SW480 (cell line): ENCODE measurements at regions not wholly inside any gene's neighbourhood (a gene's known extent, or its start where the extent isn't known, plus 50 kb on each side); places are given as distances from the start of the nearest gene placed in this dataset.
"Not testable (repeated sequence)": the region's sequence is repeated elsewhere in the genome, so short reads cannot be mapped to it uniquely, and the experiment has no call there.

Experiments used
- DNase-seq: peaks from one replicate; pipeline ENCODE4 v3.0.0-alpha.2; 2016; ENCODE audit warnings: low spot score

- not testable (repeated sequence) for DNase-seq
Observed at GRCh38 chr16:5212501-5212900, 114.9 kb upstream of the EEF2KMT start.

DNA sequence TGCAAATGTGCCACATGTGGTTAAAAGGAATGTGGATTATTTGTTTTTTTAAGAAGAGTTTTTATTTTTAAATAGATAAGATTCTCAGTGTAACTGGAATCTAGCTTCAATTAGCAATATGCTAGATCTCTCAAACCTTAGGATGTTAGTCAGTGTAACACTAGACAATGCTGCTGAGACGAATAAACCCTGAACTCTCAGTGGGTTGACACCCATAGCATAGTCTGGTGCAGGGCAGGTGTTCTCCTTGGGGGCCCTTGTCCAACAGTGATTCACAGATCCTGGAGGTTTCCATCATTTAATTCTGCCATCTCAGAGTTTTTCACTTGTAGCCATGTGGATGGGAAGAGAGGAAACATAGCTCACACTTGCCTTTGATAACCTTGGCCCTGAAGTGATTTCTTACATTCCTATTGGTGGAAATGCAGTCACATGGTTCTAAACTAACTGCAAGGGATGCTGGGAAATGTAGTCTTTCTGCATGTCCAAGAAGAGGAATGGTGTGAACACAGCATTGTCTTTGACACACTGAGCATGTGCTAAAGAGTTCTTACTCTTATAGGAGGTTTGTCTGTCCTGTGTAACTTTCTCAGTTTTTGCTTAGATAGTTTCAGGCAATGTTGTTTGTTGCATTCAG, 110.4 kb upstream of the EEF2KMT start:
- DNase-seq = peak; percentile 49

DNA sequence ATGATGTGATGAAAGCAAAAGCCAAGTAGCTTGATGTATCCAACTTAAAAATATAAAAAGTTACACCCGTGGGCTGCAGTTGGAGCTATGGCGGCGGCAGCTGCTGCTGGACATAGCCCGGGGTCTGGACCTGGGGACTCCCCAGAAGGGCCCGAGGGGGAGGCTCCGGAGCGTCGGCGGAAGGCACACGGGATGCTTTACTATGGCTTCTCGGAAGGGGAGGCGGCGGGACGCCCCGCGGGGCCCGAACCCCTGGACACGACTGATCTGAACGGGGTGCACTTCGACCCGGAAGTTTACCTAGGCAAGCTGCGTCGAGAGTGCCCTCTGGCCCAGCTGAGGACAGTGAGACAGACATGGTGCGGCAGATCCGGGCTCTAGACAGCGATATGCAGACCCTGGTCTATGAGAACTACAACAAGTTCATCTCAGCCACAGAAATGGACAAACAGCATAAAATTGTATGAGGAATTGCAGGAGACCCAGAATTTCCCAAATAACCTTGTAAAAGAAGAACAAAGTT, 109.5 kb upstream of the EEF2KMT start:
- no peak for DNase-seq

GRCh38 chr16:5206331-5206990, 108.9 kb upstream of the EEF2KMT start:
- no peak for DNase-seq

DNA sequence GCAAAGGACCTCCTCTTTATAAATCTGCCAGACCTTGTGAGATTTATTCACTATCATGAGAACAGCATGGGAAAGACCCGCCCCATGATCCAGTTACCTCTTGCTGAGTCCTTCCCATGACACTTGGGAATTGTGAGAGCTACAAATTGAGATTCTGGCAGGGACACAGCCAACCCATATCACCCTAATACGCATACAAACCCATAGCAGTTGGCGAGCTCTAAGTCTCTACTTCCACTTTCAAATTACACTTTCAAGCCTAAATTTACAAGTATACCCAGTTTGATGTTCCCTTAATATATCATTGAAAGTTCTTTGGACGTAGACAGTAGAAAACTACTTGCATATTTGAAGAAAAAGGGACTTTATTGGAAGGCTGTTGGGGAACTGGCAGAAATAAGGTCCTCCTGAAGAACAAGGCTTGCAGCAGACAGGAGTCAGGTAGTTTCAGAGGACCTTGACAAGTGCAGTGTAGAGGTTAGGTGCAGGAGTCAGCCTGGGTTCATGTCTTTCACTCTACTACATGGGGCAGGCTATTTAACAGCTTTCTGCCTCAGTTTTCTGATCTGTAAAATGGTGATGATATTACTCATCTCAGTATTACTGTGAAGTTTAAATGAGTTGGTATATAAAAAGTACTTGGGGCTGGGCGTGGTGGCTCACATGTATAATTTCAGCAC, 107.9 kb upstream of the EEF2KMT start:
- no peak for DNase-seq

- DNase-seq = not testable (repeated sequence)
Observed at GRCh38 chr16:5203675-5204074, 106.1 kb upstream of the EEF2KMT start.

DNA sequence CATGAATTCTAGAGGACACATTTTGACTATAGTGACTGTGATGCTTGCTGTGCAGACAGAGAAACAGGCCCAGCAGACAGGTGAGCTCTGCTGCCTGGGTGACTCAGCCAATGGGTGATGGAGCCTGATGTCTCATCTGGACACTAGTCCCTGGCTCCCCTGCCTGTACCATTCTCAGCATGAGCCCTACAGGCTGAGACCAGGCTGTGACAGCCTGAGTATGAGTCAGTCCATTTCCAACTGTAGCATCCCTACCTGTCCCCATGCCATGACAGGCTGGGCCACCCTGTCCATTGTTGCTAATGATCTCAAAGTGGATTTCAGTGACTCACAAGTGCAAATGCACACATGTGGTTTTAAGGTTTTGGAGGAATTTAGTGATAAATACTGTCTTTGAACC, 102.5 kb upstream of the EEF2KMT start:
- DNase-seq = peak; percentile 38

DNA sequence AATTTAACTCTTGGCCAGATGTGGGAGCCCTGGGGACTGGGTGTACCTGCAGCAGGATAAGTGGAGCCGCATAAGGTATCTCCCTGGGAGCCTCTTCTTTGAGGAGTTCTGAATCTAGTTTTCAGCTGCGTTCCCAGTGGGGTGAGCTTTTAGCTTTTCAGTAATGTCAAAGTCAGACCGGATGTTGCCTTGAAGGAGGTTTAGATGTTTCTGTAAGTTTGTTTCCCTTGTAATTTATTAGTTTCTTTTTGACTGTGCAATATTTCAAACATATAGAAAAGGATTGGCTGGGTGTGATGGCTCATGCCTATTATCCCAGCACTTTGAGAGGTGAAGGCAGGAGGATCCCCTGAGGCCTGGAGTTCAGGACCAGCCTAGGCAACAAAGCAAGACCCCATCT, 98.6 kb upstream of the EEF2KMT start:
- DNase-seq = no peak

- no peak for DNase-seq
Observed at GRCh38 chr16:5193861-5194260, 96.3 kb upstream of the EEF2KMT start.

DNA sequence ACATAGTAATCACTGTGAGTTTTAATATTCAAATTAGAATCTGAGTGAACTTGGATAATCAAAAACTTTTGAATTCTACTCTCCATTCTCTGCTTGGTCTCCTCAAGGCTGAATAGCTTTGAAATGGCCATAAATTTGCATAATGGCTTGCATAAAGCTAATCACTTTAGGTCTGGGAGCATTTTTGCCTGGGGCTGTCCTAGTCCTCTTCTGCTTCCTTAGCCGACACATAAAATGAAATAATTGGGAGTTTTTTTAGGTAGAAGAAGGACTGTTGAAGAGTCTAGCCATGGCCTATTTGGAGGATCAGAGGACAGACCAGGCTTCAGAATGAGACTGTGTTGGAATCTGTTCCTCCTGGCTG, 91.4 kb upstream of the EEF2KMT start:
- no peak for DNase-seq

DNA sequence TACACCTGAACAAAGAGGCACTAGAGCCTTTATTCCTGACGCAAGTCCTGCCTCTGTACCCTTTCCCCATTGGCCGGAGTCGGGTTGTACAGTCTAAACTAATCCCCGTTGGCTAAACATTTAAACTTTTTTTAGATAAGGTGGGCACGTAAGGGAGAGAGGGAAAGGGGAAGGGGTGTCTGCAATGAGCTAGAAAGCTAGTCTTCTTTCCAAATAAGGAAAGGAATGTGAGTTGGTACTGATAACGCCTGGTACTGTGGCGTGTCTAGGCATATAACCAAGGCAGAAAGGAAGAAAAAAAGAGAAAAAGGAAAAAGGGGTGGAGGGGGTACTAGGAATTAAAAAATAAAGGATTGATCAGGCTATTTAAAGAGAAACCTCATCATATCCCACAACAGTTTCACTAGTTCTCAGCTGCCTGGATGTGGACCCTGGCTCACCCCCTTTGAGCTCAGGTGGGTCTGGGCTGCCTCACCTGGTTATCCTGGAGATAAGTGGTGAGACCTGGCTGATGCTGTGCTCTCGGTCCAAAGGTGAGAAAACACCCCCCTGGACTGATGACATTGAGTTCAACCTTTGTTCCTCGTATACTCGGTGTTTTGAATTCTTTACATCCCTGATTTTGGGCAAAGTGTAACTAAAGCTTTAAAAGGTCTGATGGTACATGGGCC, 90.9 kb upstream of the EEF2KMT start:
- DNase-seq = no peak

DNA sequence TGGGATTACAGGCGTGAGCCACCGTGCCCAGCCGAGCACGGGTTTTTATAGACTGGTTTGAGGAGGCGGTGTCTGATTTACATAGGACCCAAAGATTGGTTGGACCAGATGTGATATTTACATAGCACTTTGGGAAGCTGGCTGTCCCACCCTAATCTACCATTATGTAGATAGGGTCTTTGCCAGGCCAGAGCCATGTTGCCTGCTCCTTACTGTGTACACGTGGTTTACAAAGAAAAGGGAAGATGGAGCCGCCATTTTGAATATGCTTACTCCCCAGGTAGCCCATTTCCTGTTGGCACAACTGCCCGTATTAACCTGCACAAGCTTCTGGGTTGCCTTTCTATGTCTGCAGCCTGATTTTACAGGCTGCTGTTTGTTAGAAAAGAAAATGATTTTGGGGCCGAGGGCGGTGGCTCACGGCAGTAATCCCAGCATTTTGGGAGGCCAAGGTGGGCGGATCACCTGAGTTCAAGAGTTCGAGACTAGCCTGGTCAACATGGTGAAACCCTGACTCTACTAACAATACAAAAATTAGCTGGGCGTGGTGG, 89.9 kb upstream of the EEF2KMT start:
- no peak for DNase-seq

DNA sequence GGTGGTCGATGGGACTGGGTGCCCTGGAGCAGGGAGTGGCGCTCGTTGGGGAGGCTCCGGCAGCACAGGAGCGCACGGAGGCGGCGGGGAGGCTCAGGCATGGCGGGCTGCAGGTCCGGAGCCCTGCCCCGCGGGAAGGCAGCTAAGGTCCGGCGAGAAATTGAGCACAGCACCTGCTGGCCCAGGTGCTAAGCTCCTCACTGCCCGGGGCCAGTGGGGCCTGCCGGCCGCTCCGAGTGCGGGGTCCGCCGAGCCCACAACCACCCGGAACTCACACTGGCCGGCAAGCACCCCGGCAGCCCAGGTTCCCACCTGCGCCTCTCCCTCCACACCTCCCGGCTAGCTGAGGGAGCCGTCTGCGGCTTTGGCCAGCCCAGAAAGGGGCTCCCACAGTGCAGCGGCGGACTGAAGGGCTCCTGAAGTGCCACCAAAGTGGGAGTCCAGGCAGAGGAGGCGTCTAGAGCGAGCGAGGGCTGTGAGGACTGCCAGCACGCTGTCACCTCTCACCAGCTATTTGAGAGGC, 88.8 kb upstream of the EEF2KMT start:
- no peak for DNase-seq

DNA sequence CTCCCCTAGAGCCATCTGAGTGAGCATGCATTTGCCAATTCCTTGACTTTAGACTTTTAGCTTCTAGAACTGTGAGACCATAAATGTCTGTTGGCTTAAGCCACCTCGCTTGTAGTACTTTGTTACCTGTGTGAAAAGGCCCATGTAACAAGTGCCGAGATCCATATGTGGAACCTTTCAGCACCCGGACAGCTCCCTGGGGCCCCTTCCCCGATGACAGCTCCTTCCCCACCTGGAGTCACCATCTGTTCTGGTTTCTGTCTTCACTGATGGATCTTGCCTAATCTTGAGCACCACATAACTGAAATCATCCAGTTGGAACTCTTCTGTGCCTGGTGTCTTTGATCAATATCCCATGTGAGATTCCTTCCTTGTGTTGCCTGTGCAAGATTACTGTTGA, 78.9 kb upstream of the EEF2KMT start:
- no peak for DNase-seq

DNA sequence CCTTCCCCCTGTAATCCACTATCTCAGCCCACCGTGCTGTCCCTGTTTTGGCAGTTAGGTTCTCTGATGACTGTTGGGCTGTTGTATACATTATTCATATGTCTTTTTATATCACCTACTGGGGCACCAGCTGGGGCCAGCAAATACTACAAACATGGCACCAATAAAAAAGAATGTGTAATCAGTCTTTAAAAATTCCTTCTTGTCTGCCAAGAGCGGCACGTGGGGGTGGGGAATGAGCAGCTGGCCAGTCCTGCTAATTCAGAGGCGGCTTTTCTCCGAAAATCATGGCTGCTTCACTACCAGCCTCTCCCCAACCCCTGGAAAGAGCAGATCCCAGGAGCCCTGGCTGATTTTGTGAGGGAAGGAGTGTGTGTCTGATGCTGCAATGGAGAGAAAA, 77.7 kb upstream of the EEF2KMT start:
- no peak for DNase-seq

DNA sequence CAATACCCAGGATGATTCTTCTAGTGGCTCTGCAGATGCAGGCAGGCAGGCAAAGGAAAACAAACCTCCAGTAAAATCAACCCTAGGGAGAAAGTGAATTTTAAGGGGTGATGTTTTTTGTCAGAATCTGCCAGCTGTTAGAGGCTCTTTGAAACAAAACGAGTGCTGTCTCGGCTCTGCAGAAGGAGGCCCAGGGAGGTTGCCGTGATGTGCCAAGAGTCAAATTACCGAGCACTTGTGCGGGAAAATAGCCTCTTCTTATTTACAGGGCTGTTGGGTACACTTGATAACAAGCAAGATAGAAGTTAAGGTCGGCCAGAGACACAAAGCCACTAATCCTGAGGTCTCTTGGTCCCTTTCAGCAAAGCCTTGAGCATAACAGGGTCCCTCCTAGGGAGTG, 68.9 kb upstream of the EEF2KMT start:
- no peak for DNase-seq

DNA sequence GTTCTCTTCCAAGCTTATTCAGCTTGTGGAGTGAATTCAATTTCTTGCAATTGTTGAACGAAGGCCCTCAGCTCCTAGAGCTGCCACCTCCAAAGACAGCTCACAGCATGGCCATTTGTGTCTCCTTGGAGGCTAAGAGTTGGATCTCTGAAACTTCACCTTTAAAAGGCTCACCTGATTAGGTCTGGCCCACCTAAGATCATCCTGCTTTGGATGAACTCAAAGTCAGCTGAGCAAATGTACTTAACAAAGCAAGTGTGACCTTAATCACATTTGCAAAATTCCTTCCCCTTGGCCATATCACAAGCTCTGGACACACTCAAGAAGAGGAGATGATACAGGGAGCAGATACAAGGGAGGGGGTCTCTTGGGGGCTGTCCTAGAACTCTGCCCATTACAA, 67.8 kb upstream of the EEF2KMT start:
- DNase-seq = not testable (repeated sequence)

- DNase-seq = not testable (repeated sequence)
Observed at GRCh38 chr16:5162801-5163200, 65.2 kb upstream of the EEF2KMT start.

- DNase-seq = not testable (repeated sequence)
Observed at GRCh38 chr16:5161888-5162287, 64.3 kb upstream of the EEF2KMT start.

DNA sequence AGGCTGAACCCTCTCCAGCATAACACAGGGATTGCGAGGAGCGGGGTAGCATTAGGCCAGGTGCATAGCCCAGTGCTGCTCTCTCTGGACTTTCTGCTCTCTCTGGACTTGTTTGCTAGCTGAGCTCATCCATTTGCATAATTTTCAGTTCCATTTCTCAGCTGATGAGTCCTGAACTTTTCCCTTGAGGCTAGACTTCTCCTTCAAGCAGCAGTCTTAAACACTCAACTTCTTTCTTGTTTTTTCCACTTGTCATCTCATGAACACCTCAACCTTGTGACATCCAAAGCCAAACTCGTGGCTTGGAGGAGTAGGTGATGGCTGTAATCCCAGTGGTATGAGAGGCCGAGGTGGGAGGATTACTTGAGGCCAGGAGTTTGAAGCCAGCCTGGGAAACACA, 62.4 kb upstream of the EEF2KMT start:
- DNase-seq = not testable (repeated sequence)

- not testable (repeated sequence) for DNase-seq
Observed at GRCh38 chr16:5159537-5159936, 61.9 kb upstream of the EEF2KMT start.

GRCh38 chr16:5158494-5158893, 60.9 kb upstream of the EEF2KMT start:
- no peak for DNase-seq
